ENCODE measurements at regions not wholly inside any gene's neighbourhood (a gene's known extent, or its start where the extent isn't known, plus 50 kb on each side); places are given as distances from the start of the nearest gene placed in this dataset.

DNA sequence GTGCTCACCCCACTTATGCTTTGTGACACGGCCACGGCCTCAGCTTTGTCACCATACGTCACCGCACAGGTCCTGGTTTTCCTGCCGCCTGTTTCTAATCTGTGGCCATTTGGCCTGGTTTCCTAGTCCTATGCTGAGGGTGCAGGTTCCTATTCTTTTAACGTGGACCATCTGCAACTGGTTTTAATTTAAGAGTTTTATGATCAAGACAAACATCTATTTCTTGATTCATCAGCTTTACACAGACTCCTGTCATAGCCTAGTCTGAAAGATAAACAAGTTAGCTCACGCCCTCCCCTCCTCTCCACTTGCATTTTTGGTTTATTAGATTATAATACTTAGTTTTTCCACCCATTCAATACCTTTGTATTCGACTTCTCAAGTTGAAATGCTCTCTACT is 97.5 kb upstream of the RPS6KA2 start:
- H3K4me3 ChIP-seq (replicated peaks in 1 of 3; ENCODE audit: insufficient read depth in 1 of 3, low read depth in 2 of 3, low read length in 3 of 3): no peak overlapping the region
- no peaks in the 10 kb centered on the region for H3K4me1 ChIP-seq (ENCODE audit: insufficient read depth, low read length)
- H2AFZ ChIP-seq (ENCODE audit: low read length): no peak overlapping the region
- intact Hi-C loops (cut with micrococcal nuclease; ENCODE audit: unreplicated experiment): no loop called here
- H3K27ac ChIP-seq (ENCODE audit: extremely low read length, insufficient read depth, low read length): no peak overlapping the region
- no peak overlapping the region for H3K9ac ChIP-seq (ENCODE audit: insufficient read depth, low read depth, low read length)
- no peaks in the 10 kb centered on the region for H3K9me3 ChIP-seq (ENCODE audit: low read length)
- H4K20me1 ChIP-seq (ENCODE audit: insufficient read depth, low read length): no peaks in the 10 kb centered on the region
- FAIRE-seq (no peak), DNase-seq (ENCODE audit: low spot score) (no peak), ATAC-seq (no peak)
- no TSS peak for BruUV-seq (replicated peaks)
- H3K36me3 ChIP-seq (replicated peaks in 1 of 2; ENCODE audit: control insufficient read depth in 1 of 2, insufficient read depth in 2 of 2, low read length in 2 of 2): no peaks in the 10 kb centered on the region
- peaks cover 7 to 76% of the 10 kb centered on the region in 2 experiments for H3K27me3 ChIP-seq (ENCODE audit: control insufficient read depth in 1 of 2, insufficient read depth in 2 of 2, low read length in 2 of 2)
- in situ Hi-C loops (cut with HindIII; ENCODE audit: extremely low pct_ligation_motif_present, low pct_unique_long_range_greater_than_20kb): no loop called here
- H3K4me2 ChIP-seq (ENCODE audit: low read depth, low read length): no peak overlapping the region
- 34% methylated on average over 8 of the region's 8 CpGs for WGBS (ENCODE audit: low lambda C conversion rate)
- POLR2A ChIA-PET: no interaction called here
- CTCF ChIA-PET (ENCODE audit: low intra/inter-chr PET ratio, low total read pairs): no interaction called here
- H3K79me2 ChIP-seq (ENCODE audit: insufficient read depth, low read length): no peaks in the 10 kb centered on the region
- TF ChIP-seq ZNF264 (CRISPR knock-in tag; IDR thresholded peaks at IDR 0.05) (no peak), SRSF4 (IDR thresholded peaks at IDR 0.05; ENCODE audit: low read depth, low read length, poor library complexity, severe bottlenecking) (no peak), EEA1 (CRISPR knock-in tag; IDR thresholded peaks at IDR 0.05; ENCODE audit: borderline replicate concordance) (no peak), NR1H2 (CRISPR knock-in tag; IDR thresholded peaks at IDR 0.05; ENCODE audit: borderline replicate concordance, low read depth) (no peak), KMT2A (CRISPR knock-in tag; IDR thresholded peaks at IDR 0.05) (no peak), NCOA5 (CRISPR knock-in tag; IDR thresholded peaks at IDR 0.05) (no peak), ZNF629 (CRISPR knock-in tag; conservative IDR thresholded peaks at IDR 0.05) (no peak), AGO1 (IDR thresholded peaks at IDR 0.05; ENCODE audit: low read depth, low read length, poor library complexity, severe bottlenecking) (no peak), ZNF678 (CRISPR knock-in tag; IDR thresholded peaks at IDR 0.05) (no peak), FOSL1 (CRISPR knock-in tag; IDR thresholded peaks at IDR 0.05; ENCODE audit: borderline replicate concordance) (no peak), ZNF432 (CRISPR knock-in tag; IDR thresholded peaks at IDR 0.05; ENCODE audit: borderline replicate concordance) (no peak), ZNF33B (CRISPR knock-in tag; IDR thresholded peaks at IDR 0.05) (no peak), ZNF136 (CRISPR knock-in tag; IDR thresholded peaks at IDR 0.05; ENCODE audit: low read depth) (no peak), ZNF577 (CRISPR knock-in tag; IDR thresholded peaks at IDR 0.05; ENCODE audit: borderline replicate concordance, low read depth) (no peak)
- TF ChIP-seq, protein P1, sequence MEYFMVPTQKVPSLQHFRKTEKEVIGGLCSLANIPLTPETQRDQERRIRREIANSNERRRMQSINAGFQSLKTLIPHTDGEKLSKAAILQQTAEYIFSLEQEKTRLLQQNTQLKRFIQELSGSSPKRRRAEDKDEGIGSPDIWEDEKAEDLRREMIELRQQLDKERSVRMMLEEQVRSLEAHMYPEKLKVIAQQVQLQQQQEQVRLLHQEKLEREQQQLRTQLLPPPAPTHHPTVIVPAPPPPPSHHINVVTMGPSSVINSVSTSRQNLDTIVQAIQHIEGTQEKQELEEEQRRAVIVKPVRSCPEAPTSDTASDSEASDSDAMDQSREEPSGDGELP (IDR thresholded peaks at IDR 0.05; ENCODE audit: borderline replicate concordance, low read depth): no peak
- TF ChIP-seq, protein P2, sequence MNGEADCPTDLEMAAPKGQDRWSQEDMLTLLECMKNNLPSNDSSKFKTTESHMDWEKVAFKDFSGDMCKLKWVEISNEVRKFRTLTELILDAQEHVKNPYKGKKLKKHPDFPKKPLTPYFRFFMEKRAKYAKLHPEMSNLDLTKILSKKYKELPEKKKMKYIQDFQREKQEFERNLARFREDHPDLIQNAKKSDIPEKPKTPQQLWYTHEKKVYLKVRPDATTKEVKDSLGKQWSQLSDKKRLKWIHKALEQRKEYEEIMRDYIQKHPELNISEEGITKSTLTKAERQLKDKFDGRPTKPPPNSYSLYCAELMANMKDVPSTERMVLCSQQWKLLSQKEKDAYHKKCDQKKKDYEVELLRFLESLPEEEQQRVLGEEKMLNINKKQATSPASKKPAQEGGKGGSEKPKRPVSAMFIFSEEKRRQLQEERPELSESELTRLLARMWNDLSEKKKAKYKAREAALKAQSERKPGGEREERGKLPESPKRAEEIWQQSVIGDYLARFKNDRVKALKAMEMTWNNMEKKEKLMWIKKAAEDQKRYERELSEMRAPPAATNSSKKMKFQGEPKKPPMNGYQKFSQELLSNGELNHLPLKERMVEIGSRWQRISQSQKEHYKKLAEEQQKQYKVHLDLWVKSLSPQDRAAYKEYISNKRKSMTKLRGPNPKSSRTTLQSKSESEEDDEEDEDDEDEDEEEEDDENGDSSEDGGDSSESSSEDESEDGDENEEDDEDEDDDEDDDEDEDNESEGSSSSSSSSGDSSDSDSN (CRISPR knock-in tag; IDR thresholded peaks at IDR 0.05): no peak
- TF ChIP-seq, protein P3, sequence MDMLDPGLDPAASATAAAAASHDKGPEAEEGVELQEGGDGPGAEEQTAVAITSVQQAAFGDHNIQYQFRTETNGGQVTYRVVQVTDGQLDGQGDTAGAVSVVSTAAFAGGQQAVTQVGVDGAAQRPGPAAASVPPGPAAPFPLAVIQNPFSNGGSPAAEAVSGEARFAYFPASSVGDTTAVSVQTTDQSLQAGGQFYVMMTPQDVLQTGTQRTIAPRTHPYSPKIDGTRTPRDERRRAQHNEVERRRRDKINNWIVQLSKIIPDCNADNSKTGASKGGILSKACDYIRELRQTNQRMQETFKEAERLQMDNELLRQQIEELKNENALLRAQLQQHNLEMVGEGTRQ (IDR thresholded peaks at IDR 0.05; ENCODE audit: low read depth, low read length): no peak
- TF ChIP-seq, protein P3 (CRISPR knock-in tag; IDR thresholded peaks at IDR 0.05; ENCODE audit: borderline replicate concordance): no peak
- TF ChIP-seq, protein P4, sequence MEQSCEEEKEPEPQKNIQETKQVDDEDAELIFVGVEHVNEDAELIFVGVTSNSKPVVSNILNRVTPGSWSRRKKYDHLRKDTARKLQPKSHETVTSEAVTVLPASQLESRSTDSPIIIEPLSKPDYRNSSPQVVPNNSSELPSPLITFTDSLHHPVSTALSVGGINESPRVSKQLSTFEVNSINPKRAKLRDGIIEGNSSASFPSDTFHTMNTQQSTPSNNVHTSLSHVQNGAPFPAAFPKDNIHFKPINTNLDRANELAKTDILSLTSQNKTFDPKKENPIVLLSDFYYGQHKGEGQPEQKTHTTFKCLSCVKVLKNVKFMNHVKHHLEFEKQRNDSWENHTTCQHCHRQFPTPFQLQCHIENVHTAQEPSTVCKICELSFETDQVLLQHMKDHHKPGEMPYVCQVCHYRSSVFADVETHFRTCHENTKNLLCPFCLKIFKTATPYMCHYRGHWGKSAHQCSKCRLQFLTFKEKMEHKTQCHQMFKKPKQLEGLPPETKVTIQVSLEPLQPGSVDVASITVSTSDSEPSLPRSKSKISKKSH (CRISPR knock-in tag; IDR thresholded peaks at IDR 0.05; ENCODE audit: borderline replicate concordance): no peak

All from HepG2 (cell line).